Fibroblast of lung (primary cell): ENCODE measurements at regions not wholly inside any gene's neighbourhood (a gene's known extent, or its start where the extent isn't known, plus 50 kb on each side); places are given as distances from the start of the nearest gene placed in this dataset.

Source experiments
- DNase-seq, 2 donors: peaks; one replicate each; pipeline versions ENCODE4 v3.0.0 to v3.0.0-alpha.2; 2010; ENCODE audit warnings: low read depth in 2 of 2
- H2AFZ ChIP-seq: 2 replicates; pipeline ENCODE4 v1.5.1; 2012; ENCODE audit warnings: low read length, control low read depth, inconsistent platforms
- H3K27ac ChIP-seq: 2 replicates; pipeline ENCODE4 v1.5.1; 2011; ENCODE audit warnings: low read length, control low read depth; ENCODE audit not compliant: insufficient read depth
- H3K27me3 ChIP-seq: 2 replicates; pipeline ENCODE4 v1.5.1; 2011; ENCODE audit warnings: mild to moderate bottlenecking, low read length; ENCODE audit not compliant: control insufficient read depth, insufficient read depth
- H3K36me3 ChIP-seq: 2 replicates; pipeline ENCODE4 v1.5.1; 2011; ENCODE audit warnings: low read length; ENCODE audit not compliant: control insufficient read depth, insufficient read depth
- H3K4me1 ChIP-seq: 2 replicates; pipeline ENCODE4 v1.5.1; 2011; ENCODE audit warnings: low read length; ENCODE audit not compliant: control insufficient read depth, insufficient read depth; ENCODE audit errors: extremely low read depth
- H3K4me2 ChIP-seq: 2 replicates; pipeline ENCODE4 v1.5.1; 2011; ENCODE audit warnings: low read length, control low read depth; ENCODE audit not compliant: insufficient read depth; ENCODE audit errors: extremely low read depth
- H3K4me3 ChIP-seq, 4 experiments: fragments of 200-600 bp in 1 of 4; sonication (generic) in 1 of 4; replicated peaks in 1 of 4; 2 replicates each; pipeline ENCODE4 v1.5.1; 2011 to 2016; ENCODE audit warnings: low read length in 4 of 4, low read depth in 3 of 4, mild to moderate bottlenecking in 3 of 4, control low read depth in 2 of 4, inconsistent platforms in 1 of 4, mixed read lengths in 1 of 4; ENCODE audit not compliant: insufficient read depth in 1 of 4; ENCODE audit errors: control extremely low read depth in 1 of 4
- H3K79me2 ChIP-seq: 2 replicates; pipeline ENCODE4 v1.5.1; 2012; ENCODE audit warnings: mild to moderate bottlenecking, low read length, inconsistent platforms; ENCODE audit not compliant: control insufficient read depth, insufficient read depth
- H3K9ac ChIP-seq: 2 replicates; pipeline ENCODE4 v1.5.1; 2011; ENCODE audit warnings: mild to moderate bottlenecking, low read length, control low read depth; ENCODE audit not compliant: insufficient read depth
- H3K9me3 ChIP-seq: 2 replicates; pipeline ENCODE4 v1.5.1; 2012; ENCODE audit warnings: low read depth, low read length; ENCODE audit not compliant: control insufficient read depth, insufficient read depth
- H4K20me1 ChIP-seq: 2 replicates; pipeline ENCODE4 v1.5.1; 2011; ENCODE audit warnings: low read length; ENCODE audit not compliant: control insufficient read depth, insufficient read depth; ENCODE audit errors: extremely low read depth
- EZH2 ChIP-seq: IDR thresholded peaks from 2 replicates; pipeline ENCODE4 v1.5.1; 2012; ENCODE audit warnings: low read length, control low read depth, mild to moderate bottlenecking; ENCODE audit errors: missing control alignments
- TF ChIP-seq, protein P1 (sequence below), 2 donors: IDR thresholded peaks in 1 of 2; conservative IDR thresholded peaks in 1 of 2; 1 replicate in 1 of 2; 2 replicates in 1 of 2; pipeline ENCODE4 v1.5.1; 2011 to 2012; ENCODE audit warnings: low read length in 2 of 2, control low read depth in 1 of 2, inconsistent platforms in 1 of 2, low read depth in 1 of 2, mild to moderate bottlenecking in 1 of 2

DNA sequence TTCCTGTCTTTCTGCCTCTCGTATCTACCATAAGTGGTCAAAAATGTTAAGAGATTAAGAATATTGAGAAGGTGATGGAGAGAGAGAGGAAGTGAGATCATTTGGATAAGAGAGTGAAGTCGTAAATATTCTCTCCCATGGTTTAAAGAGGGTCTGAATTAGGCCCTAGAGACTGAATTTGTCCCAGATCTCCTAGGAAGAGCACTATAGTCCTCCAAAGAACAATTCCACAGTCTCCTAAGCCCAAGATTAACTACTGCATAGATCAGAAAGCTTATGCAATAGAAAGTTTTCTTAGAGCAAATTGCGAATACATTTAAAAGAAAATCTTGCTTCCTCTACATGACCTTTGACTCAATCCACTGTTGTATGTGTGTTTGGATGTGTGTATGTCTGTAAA is 598.8 kb downstream of the TUSC7 start:
- Histone ChIP-seq H3K4me2 (no peak overlapping the region), H3K4me3 (no peak overlapping the region), H4K20me1 (no peaks in the 10 kb centered on the region), H3K4me1 (no peaks in the 10 kb centered on the region), H3K27me3 (no peaks in the 10 kb centered on the region), H3K27ac (no peak overlapping the region), H3K79me2 (no peaks in the 10 kb centered on the region), H3K36me3 (no peaks in the 10 kb centered on the region), H3K9ac (no peak overlapping the region), H3K9me3 (no peaks in the 10 kb centered on the region), H2AFZ (no peak overlapping the region)
- TF ChIP-seq, protein P1, sequence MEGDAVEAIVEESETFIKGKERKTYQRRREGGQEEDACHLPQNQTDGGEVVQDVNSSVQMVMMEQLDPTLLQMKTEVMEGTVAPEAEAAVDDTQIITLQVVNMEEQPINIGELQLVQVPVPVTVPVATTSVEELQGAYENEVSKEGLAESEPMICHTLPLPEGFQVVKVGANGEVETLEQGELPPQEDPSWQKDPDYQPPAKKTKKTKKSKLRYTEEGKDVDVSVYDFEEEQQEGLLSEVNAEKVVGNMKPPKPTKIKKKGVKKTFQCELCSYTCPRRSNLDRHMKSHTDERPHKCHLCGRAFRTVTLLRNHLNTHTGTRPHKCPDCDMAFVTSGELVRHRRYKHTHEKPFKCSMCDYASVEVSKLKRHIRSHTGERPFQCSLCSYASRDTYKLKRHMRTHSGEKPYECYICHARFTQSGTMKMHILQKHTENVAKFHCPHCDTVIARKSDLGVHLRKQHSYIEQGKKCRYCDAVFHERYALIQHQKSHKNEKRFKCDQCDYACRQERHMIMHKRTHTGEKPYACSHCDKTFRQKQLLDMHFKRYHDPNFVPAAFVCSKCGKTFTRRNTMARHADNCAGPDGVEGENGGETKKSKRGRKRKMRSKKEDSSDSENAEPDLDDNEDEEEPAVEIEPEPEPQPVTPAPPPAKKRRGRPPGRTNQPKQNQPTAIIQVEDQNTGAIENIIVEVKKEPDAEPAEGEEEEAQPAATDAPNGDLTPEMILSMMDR (conservative IDR thresholded peaks at IDR 0.05 in 1 of 2, IDR thresholded peaks at IDR 0.05 in 1 of 2; ENCODE audit: low read depth in 1 of 2, low read length in 2 of 2), result no peak
- TF ChIP-seq EZH2, result no peak
- DNase-seq, result no peak

DNA sequence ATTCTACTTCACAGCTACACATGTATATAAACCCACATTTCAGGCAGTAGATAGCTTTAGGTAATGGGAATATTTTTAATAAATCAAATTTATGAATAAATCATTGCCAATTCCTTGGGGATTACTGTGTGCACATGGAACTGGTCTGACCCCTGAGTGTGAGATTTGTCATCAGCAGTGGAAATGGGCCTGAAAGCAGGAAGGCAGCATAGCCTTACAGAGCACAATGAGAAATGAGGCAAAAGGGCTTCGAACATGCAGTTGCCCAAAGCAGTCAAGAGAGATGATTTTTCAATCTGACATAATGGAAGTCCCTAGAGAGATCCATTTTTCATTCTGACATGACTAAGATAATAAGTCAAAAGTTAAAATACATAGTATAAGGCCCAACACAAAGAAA is 599.2 kb downstream of the TUSC7 start:
- Histone ChIP-seq H3K79me2 (no peaks in the 10 kb centered on the region), H4K20me1 (no peaks in the 10 kb centered on the region), H3K9me3 (no peaks in the 10 kb centered on the region), H3K4me1 (no peaks in the 10 kb centered on the region), H3K27ac (no peak overlapping the region), H3K4me2 (no peak overlapping the region), H3K4me3 (no peak overlapping the region), H2AFZ (no peak overlapping the region), H3K27me3 (no peaks in the 10 kb centered on the region), H3K9ac (no peak overlapping the region), H3K36me3 (no peaks in the 10 kb centered on the region)
- TF ChIP-seq EZH2, result no peak
- TF ChIP-seq, protein P1 (conservative IDR thresholded peaks at IDR 0.05 in 1 of 2, IDR thresholded peaks at IDR 0.05 in 1 of 2; ENCODE audit: low read depth in 1 of 2, low read length in 2 of 2), result no peak
- no peak for DNase-seq

DNA sequence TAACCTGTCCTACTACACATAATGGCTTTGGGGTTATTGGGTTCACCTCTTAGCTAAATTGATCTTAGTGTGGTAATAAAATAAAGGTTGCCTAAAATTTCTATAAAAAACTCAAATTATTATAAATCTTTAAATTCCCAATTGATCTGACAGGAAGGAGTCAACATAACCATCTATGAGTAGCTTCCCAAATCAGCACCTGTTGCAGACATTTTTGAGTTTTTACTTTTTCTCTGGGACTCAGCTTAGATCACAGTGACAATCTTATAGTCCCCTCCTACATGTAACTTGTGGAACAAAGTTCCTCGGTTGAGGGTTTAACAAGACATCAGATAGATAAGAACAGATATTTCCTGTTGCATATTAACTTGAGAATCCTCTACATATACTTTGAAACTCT is 601.0 kb downstream of the TUSC7 start:
- Histone ChIP-seq H2AFZ (no peak overlapping the region), H3K4me2 (no peak overlapping the region), H3K79me2 (no peaks in the 10 kb centered on the region), H3K4me1 (no peaks in the 10 kb centered on the region), H3K9ac (no peak overlapping the region), H4K20me1 (no peaks in the 10 kb centered on the region), H3K36me3 (no peaks in the 10 kb centered on the region), H3K27ac (no peak overlapping the region), H3K9me3 (no peaks in the 10 kb centered on the region), H3K27me3 (no peaks in the 10 kb centered on the region), H3K4me3 (no peak overlapping the region)
- no peak for DNase-seq
- TF ChIP-seq, protein P1 (conservative IDR thresholded peaks at IDR 0.05 in 1 of 2, IDR thresholded peaks at IDR 0.05 in 1 of 2; ENCODE audit: low read depth in 1 of 2, low read length in 2 of 2), result no peak
- no peak for TF ChIP-seq EZH2
